HCT116 (cell line): ENCODE measurements at regions not wholly inside any gene's neighbourhood (a gene's known extent, or its start where the extent isn't known, plus 50 kb on each side); places are given as distances from the start of the nearest gene placed in this dataset.

Source experiments
- ATAC-seq: fragments of 200-7000 bp; cut with Tn5 transposase; 2 replicates; pipeline ENCODE4 v1.9.1; 2020; ENCODE audit warnings: mild to moderate bottlenecking, moderate library complexity
- BruUV-seq: library from RNA; stranded (reverse); fragments of 400-500 nt; replicated peaks from 2 replicates; lab custom pipeline; 2021; lab: Mats Ljungman, UMichigan
- CTCF ChIA-PET: fragments of 300-600 bp; sonication (Branson Sonifier 250); formaldehyde crosslinking; loops from one replicate; lab custom pipeline; 2021; ENCODE audit warnings: antibody characterized with exemption; lab: Charles Lee
- POLR2A ChIA-PET: fragments of 300-600, 350-600 bp; sonication (Branson Sonifier 250); formaldehyde crosslinking; loops from one replicate; lab custom pipeline; 2021; ENCODE audit warnings: antibody characterized with exemption; lab: Charles Lee
- RAD21 ChIA-PET, 2 experiments: fragments of 300-600 bp; sonication (Branson Sonifier 250); formaldehyde crosslinking; loops; one replicate each; lab custom pipeline; 2023; ENCODE audit warnings: low total read pairs in 2 of 2; ENCODE audit not compliant: uncharacterized antibody in 2 of 2, unreplicated experiment in 2 of 2, low non-redundant PET in 1 of 2; lab: Charles Lee
- DNase-seq: peaks from one replicate; pipeline ENCODE4 v3.0.0-alpha.2; 2010; ENCODE audit warnings: low read depth, low spot score
- H2AFZ ChIP-seq: fragments of 200-600 bp; shearing (Covaris generic), sonication (generic); 2 replicates; pipeline ENCODE4 v1.6.1; 2017; ENCODE audit warnings: low read depth, mixed run types, mixed read lengths, antibody characterized with exemption, low read length; ENCODE audit not compliant: poor library complexity, severe bottlenecking
- H3K27ac ChIP-seq: 2 replicates; pipeline ENCODE4 v1.5.1; 2012; ENCODE audit warnings: low read depth, low read length
- H3K27me3 ChIP-seq: fragments of 200-600 bp; sonication (generic); 2 replicates; pipeline ENCODE4 v1.6.1; 2016; ENCODE audit warnings: mixed run types, low read length, mixed read lengths; ENCODE audit not compliant: insufficient read depth
- H3K36me3 ChIP-seq, 2 experiments: fragments of 200-500 bp in 1 of 2; fragments of 200-600 bp in 1 of 2; sonication (Bioruptor generic) in 1 of 2; sonication (generic) in 1 of 2; 2 replicates each; pipeline versions ENCODE4 v1.5.1 to v1.6.1; 2014 to 2016; ENCODE audit warnings: low read length in 2 of 2, inconsistent platforms in 1 of 2, mixed read lengths in 1 of 2, mixed run types in 1 of 2; ENCODE audit not compliant: insufficient read depth in 2 of 2, control insufficient read depth in 1 of 2
- H3K4me1 ChIP-seq, 2 experiments: fragments of 200-600 bp in 1 of 2; sonication (generic) in 1 of 2; 2 replicates each; pipeline versions ENCODE4 v1.5.1 to v1.6.1; 2012 to 2017; ENCODE audit warnings: low read length in 2 of 2, inconsistent platforms in 1 of 2, mild to moderate bottlenecking in 1 of 2, mixed read lengths in 1 of 2, mixed run types in 1 of 2, moderate library complexity in 1 of 2; ENCODE audit not compliant: insufficient read depth in 2 of 2, control insufficient read depth in 1 of 2
- H3K4me2 ChIP-seq: fragments of 200-600 bp; sonication (generic); 2 replicates; pipeline ENCODE4 v1.6.1; 2017; ENCODE audit warnings: mixed run types, low read length, mixed read lengths
- H3K4me3 ChIP-seq, 2 experiments: fragments of 200-600 bp in 1 of 2; sonication (generic) in 1 of 2; replicated peaks in 1 of 2; 2 replicates each; pipeline ENCODE4 v1.5.1; 2011 to 2016; ENCODE audit warnings: low read length in 2 of 2, control low read depth in 1 of 2, low read depth in 1 of 2, mild to moderate bottlenecking in 1 of 2, mixed read lengths in 1 of 2, mixed run types in 1 of 2
- H3K79me2 ChIP-seq: fragments of 200-600 bp; sonication (generic); 2 replicates; pipeline ENCODE4 v1.6.1; 2017; ENCODE audit warnings: mild to moderate bottlenecking, mixed run types, low read length, moderate library complexity, mixed read lengths; ENCODE audit not compliant: insufficient read depth
- H3K9ac ChIP-seq: fragments of 200-600 bp; sonication (generic); 2 replicates; pipeline ENCODE4 v1.6.1; 2016; ENCODE audit warnings: low read length, mixed read lengths
- H3K9me2 ChIP-seq: fragments of 200-600 bp; sonication (generic), shearing (Covaris generic); 2 replicates; pipeline ENCODE4 v1.6.1; 2017; ENCODE audit warnings: mixed run types, mild to moderate bottlenecking, moderate library complexity; ENCODE audit not compliant: insufficient read depth
- H3K9me3 ChIP-seq, 2 experiments: fragments of 200-500 bp in 1 of 2; fragments of 200-600 bp in 1 of 2; sonication (Bioruptor generic) in 1 of 2; sonication (generic) in 1 of 2; 2 replicates each; pipeline ENCODE4 v1.6.1; 2014 to 2017; ENCODE audit warnings: low read length in 2 of 2, mixed read lengths in 2 of 2, inconsistent platforms in 1 of 2, low read depth in 1 of 2, mild to moderate bottlenecking in 1 of 2, mixed run types in 1 of 2, moderate library complexity in 1 of 2; ENCODE audit not compliant: control insufficient read depth in 1 of 2, insufficient read depth in 1 of 2
- H4K20me1 ChIP-seq: fragments of 200-600 bp; sonication (generic), shearing (Covaris generic); 2 replicates; pipeline ENCODE4 v1.6.1; 2017; ENCODE audit warnings: mixed run types, mild to moderate bottlenecking, moderate library complexity; ENCODE audit not compliant: insufficient read depth
- ELF1 ChIP-seq: IDR thresholded peaks from 2 replicates; pipeline ENCODE4 v1.6.1; 2012; ENCODE audit warnings: low read depth, borderline replicate concordance
- POLR2AphosphoS5 ChIP-seq: IDR thresholded peaks from 2 replicates; pipeline ENCODE4 v1.6.1; 2011; ENCODE audit warnings: mild to moderate bottlenecking, low read depth, low read length, moderate library complexity
- RAD21 ChIP-seq: IDR thresholded peaks from 2 replicates; pipeline ENCODE4 v1.6.1; 2012; ENCODE audit warnings: low read depth, mild to moderate bottlenecking
- SRF ChIP-seq: IDR thresholded peaks from 2 replicates; pipeline ENCODE4 v1.6.1; 2012; ENCODE audit warnings: low read depth
- ZBTB33 ChIP-seq: IDR thresholded peaks from 2 replicates; pipeline ENCODE4 v1.6.1; 2011; ENCODE audit warnings: mild to moderate bottlenecking, low read length, moderate library complexity; ENCODE audit not compliant: insufficient replicate concordance; ENCODE audit errors: extremely low read depth
- ZFX ChIP-seq: fragments of 450-650 bp; IDR thresholded peaks from 2 replicates; pipeline ENCODE4 v1.6.1; 2017
- intact Hi-C: fragments of 100-400 bp; cut with micrococcal nuclease; formaldehyde crosslinking; loops from 2 replicates; pipeline ENCODE4 v1.10.0; 2022

GRCh38 chr16:20216591-20217217 is 110.6 kb downstream of the GP2 start:
- Histone ChIP-seq H3K9me3 (no peaks in the 10 kb centered on the region), H2AFZ (no peak overlapping the region), H4K20me1 (no peaks in the 10 kb centered on the region), H3K4me3 (no peak overlapping the region), H3K27me3 (peaks cover 42% of the 10 kb centered on the region), H3K4me2 (no peak overlapping the region), H3K36me3 (no peaks in the 10 kb centered on the region), H3K79me2 (no peaks in the 10 kb centered on the region), H3K9me2 (no peaks in the 10 kb centered on the region), H3K4me1 (no peaks in the 10 kb centered on the region), H3K9ac (no peak overlapping the region), H3K27ac (no peak overlapping the region)
- BruUV-seq: no TSS peak
- POLR2A ChIA-PET: no interaction called here
- CTCF ChIA-PET: no interaction called here
- DNase-seq: no peak
- RAD21 ChIA-PET: no interaction called here
- ATAC-seq: no peak
- intact Hi-C loops: no loop called here
- no peak for TF ChIP-seq RAD21

GRCh38 chr16:20214401-20214800 is 112.9 kb downstream of the GP2 start:
- H3K4me3 ChIP-seq: no peak overlapping the region
- POLR2A ChIA-PET: no interaction called here
- no peak overlapping the region for H3K27ac ChIP-seq
- intact Hi-C loops: no loop called here
- H3K9me3 ChIP-seq: no peaks in the 10 kb centered on the region
- no peaks in the 10 kb centered on the region for H3K36me3 ChIP-seq
- no peak overlapping the region for H3K9ac ChIP-seq
- H3K27me3 ChIP-seq: peaks cover 48% of the 10 kb centered on the region
- no peaks in the 10 kb centered on the region for H3K9me2 ChIP-seq
- H3K4me2 ChIP-seq: no peak overlapping the region
- no peak for ATAC-seq
- no peak overlapping the region for H2AFZ ChIP-seq
- CTCF ChIA-PET: no interaction called here
- RAD21 ChIA-PET: no interaction called here
- BruUV-seq: no TSS peak
- TF ChIP-seq SRF (no peak), ZBTB33 (no peak), ELF1 (no peak), ZFX (no peak), POLR2AphosphoS5 (no peak)
- H3K4me1 ChIP-seq: no peaks in the 10 kb centered on the region
- H4K20me1 ChIP-seq: no peaks in the 10 kb centered on the region
- no peaks in the 10 kb centered on the region for H3K79me2 ChIP-seq
- no peak for DNase-seq
